ENCODE measurements at regions not wholly inside any gene's neighbourhood (a gene's known extent, or its start where the extent isn't known, plus 50 kb on each side); places are given as distances from the start of the nearest gene placed in this dataset.
A peak's percentile ranks its signal among the peaks of the same experiment; 100 is the strongest.
"Not testable (repeated sequence)": the region's sequence is repeated elsewhere in the genome, so short reads cannot be mapped to it uniquely, and the experiment has no call there.

- no peak overlapping the region for H3K4me2 ChIP-seq
- H3F3A ChIP-seq (replicated peaks; ENCODE audit: low read depth) = no peaks in the 10 kb centered on the region
- H3K4me3 ChIP-seq = no peak overlapping the region
- H3K27ac Mint-ChIP-seq = no peak overlapping the region
- peaks cover 6% of the 10 kb centered on the region; the same call in 2 of the 3 replicates for H3K4me1 Mint-ChIP-seq
- no peaks in the 10 kb centered on the region for H3K36me3 Mint-ChIP-seq (ENCODE audit: low read depth)
- no peaks in the 10 kb centered on the region for H4K20me1 ChIP-seq (replicated peaks; ENCODE audit: insufficient read depth)
- TF ChIP-seq NANOG (IDR thresholded peaks at IDR 0.05; ENCODE audit: borderline replicate concordance) = no peak
- TF ChIP-seq ZNF331 (CRISPR knock-in tag; IDR thresholded peaks at IDR 0.05; ENCODE audit: low read depth) = no peak
- no peak for TF ChIP-seq JUNB (IDR thresholded peaks at IDR 0.05; ENCODE audit: unreplicated experiment)
- TF ChIP-seq STAT1 (IDR thresholded peaks at IDR 0.05; ENCODE audit: unreplicated experiment) = no peak
- no peak for TF ChIP-seq CREB1 (CRISPR knock-in tag; IDR thresholded peaks at IDR 0.05; ENCODE audit: low read depth)
- no peak for TF ChIP-seq EZH2 (IDR thresholded peaks at IDR 0.05; ENCODE audit: low read depth, unreplicated experiment)
- H3K27me3 Mint-ChIP-seq (ENCODE audit: insufficient read depth, low read depth, poor library complexity) = peaks cover 2% of the 10 kb centered on the region
- H3K27ac ChIP-seq (ENCODE audit: low read depth) = no peak overlapping the region
- H3K27me3 ChIP-seq (ENCODE audit: insufficient read depth) = no peaks in the 10 kb centered on the region
- H2AFZ ChIP-seq = no peak overlapping the region
- H3K4me1 ChIP-seq (ENCODE audit: insufficient read depth) = no peaks in the 10 kb centered on the region
- H3K79me2 ChIP-seq (replicated peaks; ENCODE audit: insufficient read depth) = no peaks in the 10 kb centered on the region; the same call in 1 of the 2 replicates
- H3K4me3 Mint-ChIP-seq = no peak overlapping the region
- no peak for ATAC-seq
- no peak for DNase-seq (ENCODE audit: low spot score)
- no peaks in the 10 kb centered on the region for H3K36me3 ChIP-seq (ENCODE audit: insufficient read depth)
- H3K9me3 Mint-ChIP-seq = no peaks in the 10 kb centered on the region
- H3K9me2 ChIP-seq (ENCODE audit: insufficient read depth) = no peaks in the 10 kb centered on the region
These were observed 239.6 kb downstream of the TMEM161B start for GRCh38 chr5:88029011-88029410.

DNA sequence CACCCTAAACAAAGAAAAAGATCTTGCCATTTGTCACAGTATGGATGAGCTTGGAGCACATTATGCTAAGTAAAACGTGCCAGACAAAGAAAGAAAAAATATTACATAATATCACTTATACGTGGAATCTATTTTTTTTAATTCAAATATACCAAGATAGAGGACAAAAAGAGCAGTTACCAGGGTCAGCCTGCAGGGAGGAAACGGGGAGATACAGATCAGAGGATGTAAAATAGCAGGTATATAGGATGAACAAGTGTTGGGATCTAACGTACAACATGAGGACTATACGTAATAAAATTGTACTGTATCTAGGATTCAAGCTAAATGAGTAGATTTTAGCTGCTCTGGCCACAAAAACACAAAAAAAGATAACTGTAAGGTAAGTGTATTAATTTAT is 247.5 kb downstream of the TMEM161B start:
- H3K27me3 Mint-ChIP-seq (ENCODE audit: insufficient read depth, low read depth, poor library complexity) = no peaks in the 10 kb centered on the region
- no peaks in the 10 kb centered on the region for H3K4me1 Mint-ChIP-seq
- DNase-seq (ENCODE audit: low spot score) = peak; percentile 20
- H3K9me3 Mint-ChIP-seq = no peaks in the 10 kb centered on the region
- H3K36me3 Mint-ChIP-seq (ENCODE audit: low read depth) = no peaks in the 10 kb centered on the region
- H3K27ac Mint-ChIP-seq = no peak overlapping the region
- Histone ChIP-seq H3K79me2 (replicated peaks; ENCODE audit: insufficient read depth) (no peaks in the 10 kb centered on the region; the same call in 1 of the 2 replicates), H3K9me2 (ENCODE audit: insufficient read depth) (no peaks in the 10 kb centered on the region), H2AFZ (no peak overlapping the region), H3K4me2 (no peak overlapping the region), H3K4me3 (no peak overlapping the region), H3K27me3 (ENCODE audit: insufficient read depth) (no peaks in the 10 kb centered on the region), H3K4me1 (ENCODE audit: insufficient read depth) (no peaks in the 10 kb centered on the region), H3F3A (replicated peaks; ENCODE audit: low read depth) (no peaks in the 10 kb centered on the region), H3K27ac (ENCODE audit: low read depth) (no peak overlapping the region), H4K20me1 (replicated peaks; ENCODE audit: insufficient read depth) (no peaks in the 10 kb centered on the region), H3K36me3 (ENCODE audit: insufficient read depth) (no peaks in the 10 kb centered on the region)
- TF ChIP-seq ZNF462 (CRISPR knock-in tag; IDR thresholded peaks at IDR 0.05) (no peak), EZH2phosphoT487 (IDR thresholded peaks at IDR 0.05; ENCODE audit: unreplicated experiment) (no peak)
- TF ChIP-seq, protein P1, sequence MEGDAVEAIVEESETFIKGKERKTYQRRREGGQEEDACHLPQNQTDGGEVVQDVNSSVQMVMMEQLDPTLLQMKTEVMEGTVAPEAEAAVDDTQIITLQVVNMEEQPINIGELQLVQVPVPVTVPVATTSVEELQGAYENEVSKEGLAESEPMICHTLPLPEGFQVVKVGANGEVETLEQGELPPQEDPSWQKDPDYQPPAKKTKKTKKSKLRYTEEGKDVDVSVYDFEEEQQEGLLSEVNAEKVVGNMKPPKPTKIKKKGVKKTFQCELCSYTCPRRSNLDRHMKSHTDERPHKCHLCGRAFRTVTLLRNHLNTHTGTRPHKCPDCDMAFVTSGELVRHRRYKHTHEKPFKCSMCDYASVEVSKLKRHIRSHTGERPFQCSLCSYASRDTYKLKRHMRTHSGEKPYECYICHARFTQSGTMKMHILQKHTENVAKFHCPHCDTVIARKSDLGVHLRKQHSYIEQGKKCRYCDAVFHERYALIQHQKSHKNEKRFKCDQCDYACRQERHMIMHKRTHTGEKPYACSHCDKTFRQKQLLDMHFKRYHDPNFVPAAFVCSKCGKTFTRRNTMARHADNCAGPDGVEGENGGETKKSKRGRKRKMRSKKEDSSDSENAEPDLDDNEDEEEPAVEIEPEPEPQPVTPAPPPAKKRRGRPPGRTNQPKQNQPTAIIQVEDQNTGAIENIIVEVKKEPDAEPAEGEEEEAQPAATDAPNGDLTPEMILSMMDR (conservative IDR thresholded peaks at IDR 0.05; ENCODE audit: low read depth in 2 of 2) = peak in 1 of 2 experiments; percentile 17; a peak in 1 of 4 replicates
- H3K4me3 Mint-ChIP-seq = no peak overlapping the region
- no peak for ATAC-seq

DNA sequence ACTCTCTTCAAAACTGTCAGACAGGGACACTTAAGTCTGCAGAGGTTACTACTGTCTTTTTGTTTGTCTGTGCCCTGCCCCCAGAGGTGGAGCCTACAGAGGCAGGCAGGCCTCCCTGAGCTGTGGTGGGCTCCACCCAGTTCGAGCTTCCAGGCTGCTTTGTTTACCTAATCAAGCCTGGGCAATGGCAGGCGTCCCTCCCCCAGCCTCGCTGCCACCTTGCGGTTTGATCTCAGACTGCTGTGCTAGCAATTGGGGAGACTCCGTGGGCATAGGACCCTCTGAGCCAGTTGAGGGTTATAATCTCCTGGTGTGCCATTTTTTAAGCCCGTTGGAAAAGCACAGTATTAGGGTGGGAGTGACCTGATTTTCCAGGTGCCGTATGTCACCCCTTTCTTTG is 253.7 kb downstream of the TMEM161B start:
- H3K27ac Mint-ChIP-seq; H3K4me1 Mint-ChIP-seq; H3K9me3 Mint-ChIP-seq; H4K20me1 ChIP-seq (replicated peaks; ENCODE audit: insufficient read depth); H3K36me3 ChIP-seq (ENCODE audit: insufficient read depth); H3K27me3 ChIP-seq (ENCODE audit: insufficient read depth); H3K36me3 Mint-ChIP-seq (ENCODE audit: low read depth); H3K9me2 ChIP-seq (ENCODE audit: insufficient read depth); H3K4me3 Mint-ChIP-seq; H2AFZ ChIP-seq; H3K27me3 Mint-ChIP-seq (ENCODE audit: insufficient read depth, low read depth, poor library complexity); H3K27ac ChIP-seq (ENCODE audit: low read depth); H3K4me1 ChIP-seq (ENCODE audit: insufficient read depth); DNase-seq (ENCODE audit: low spot score); H3K4me2 ChIP-seq; H3K4me3 ChIP-seq; ATAC-seq; H3F3A ChIP-seq (replicated peaks; ENCODE audit: low read depth); H3K79me2 ChIP-seq (replicated peaks; ENCODE audit: insufficient read depth): not testable (repeated sequence)

All from GM23338 (cell line).